Ishikawa (cell line): ENCODE measurements at regions not wholly inside any gene's neighbourhood (a gene's known extent, or its start where the extent isn't known, plus 50 kb on each side); places are given as distances from the start of the nearest gene placed in this dataset.
A peak's percentile ranks its signal among the peaks of the same experiment; 100 is the strongest.

ENCODE experiments used
- CEBPB ChIP-seq: IDR thresholded peaks from 2 replicates; pipeline ENCODE4 v1.6.1; 2012
- CREB1 ChIP-seq: IDR thresholded peaks from 2 replicates; pipeline ENCODE4 v1.6.1; 2012; ENCODE audit warnings: low read depth
- EGR1 ChIP-seq: IDR thresholded peaks from 2 replicates; pipeline ENCODE4 v1.6.1; 2012
- EP300 ChIP-seq: IDR thresholded peaks from 2 replicates; pipeline ENCODE4 v1.6.1; 2012; ENCODE audit warnings: borderline replicate concordance
- FOXM1 ChIP-seq: IDR thresholded peaks from 2 replicates; pipeline ENCODE4 v1.6.1; 2012; ENCODE audit warnings: low read depth, borderline replicate concordance
- NFIC ChIP-seq: IDR thresholded peaks from 2 replicates; pipeline ENCODE4 v1.6.1; 2012
- RAD21 ChIP-seq: IDR thresholded peaks from 2 replicates; pipeline ENCODE4 v1.6.1; 2012; ENCODE audit warnings: low read depth
- TAF1 ChIP-seq: IDR thresholded peaks from 2 replicates; pipeline ENCODE4 v1.6.1; 2012; ENCODE audit warnings: low read depth, mild to moderate bottlenecking
- TCF12 ChIP-seq: IDR thresholded peaks from 2 replicates; pipeline ENCODE4 v1.6.1; 2012; ENCODE audit warnings: low read depth
- TEAD4 ChIP-seq: IDR thresholded peaks from 2 replicates; pipeline ENCODE4 v1.6.1; 2012
- YY1 ChIP-seq: IDR thresholded peaks from 2 replicates; pipeline ENCODE4 v1.6.1; 2012; ENCODE audit warnings: low read depth
- ZBTB7A ChIP-seq: IDR thresholded peaks from 2 replicates; pipeline ENCODE4 v1.6.1; 2012; ENCODE audit warnings: low read depth
- TF ChIP-seq, protein P1 (sequence below): IDR thresholded peaks from 2 replicates; pipeline ENCODE4 v1.6.1; 2012
- TF ChIP-seq, protein P2 (sequence below): IDR thresholded peaks from 2 replicates; pipeline ENCODE4 v1.6.1; 2012; ENCODE audit warnings: low read depth, mild to moderate bottlenecking
- TF ChIP-seq, protein P3 (sequence below): IDR thresholded peaks from 2 replicates; pipeline ENCODE4 v1.6.1; 2012

DNA sequence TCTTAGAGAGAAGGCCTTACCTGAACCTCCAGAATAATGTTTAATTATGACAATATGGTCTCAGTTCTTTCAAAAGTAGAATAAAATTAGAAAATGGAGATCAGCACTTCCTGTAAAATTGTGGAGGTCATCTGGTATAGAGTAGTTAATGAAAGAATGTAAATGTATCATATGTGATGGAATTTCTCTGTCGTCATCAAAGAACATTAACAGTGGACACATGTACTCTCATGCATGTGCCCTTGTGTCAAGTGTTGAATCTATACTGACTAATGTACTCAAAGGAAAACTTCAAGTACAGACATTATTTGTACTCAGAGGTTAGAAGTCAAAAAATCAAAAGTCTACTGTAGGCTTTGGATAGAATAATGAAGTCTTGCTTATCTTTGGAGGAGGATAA, 129.2 kb upstream of the MYOCD start:
- TF ChIP-seq EGR1 (no peak), CREB1 (no peak), EP300 (no peak), NFIC (no peak), RAD21 (no peak), YY1 (no peak), FOXM1 (no peak), TAF1 (no peak), TCF12 (no peak), CEBPB (no peak), ZBTB7A (no peak), TEAD4 (no peak)
- TF ChIP-seq, protein P1, sequence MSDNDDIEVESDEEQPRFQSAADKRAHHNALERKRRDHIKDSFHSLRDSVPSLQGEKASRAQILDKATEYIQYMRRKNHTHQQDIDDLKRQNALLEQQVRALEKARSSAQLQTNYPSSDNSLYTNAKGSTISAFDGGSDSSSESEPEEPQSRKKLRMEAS = no peak
- TF ChIP-seq, protein P2, sequence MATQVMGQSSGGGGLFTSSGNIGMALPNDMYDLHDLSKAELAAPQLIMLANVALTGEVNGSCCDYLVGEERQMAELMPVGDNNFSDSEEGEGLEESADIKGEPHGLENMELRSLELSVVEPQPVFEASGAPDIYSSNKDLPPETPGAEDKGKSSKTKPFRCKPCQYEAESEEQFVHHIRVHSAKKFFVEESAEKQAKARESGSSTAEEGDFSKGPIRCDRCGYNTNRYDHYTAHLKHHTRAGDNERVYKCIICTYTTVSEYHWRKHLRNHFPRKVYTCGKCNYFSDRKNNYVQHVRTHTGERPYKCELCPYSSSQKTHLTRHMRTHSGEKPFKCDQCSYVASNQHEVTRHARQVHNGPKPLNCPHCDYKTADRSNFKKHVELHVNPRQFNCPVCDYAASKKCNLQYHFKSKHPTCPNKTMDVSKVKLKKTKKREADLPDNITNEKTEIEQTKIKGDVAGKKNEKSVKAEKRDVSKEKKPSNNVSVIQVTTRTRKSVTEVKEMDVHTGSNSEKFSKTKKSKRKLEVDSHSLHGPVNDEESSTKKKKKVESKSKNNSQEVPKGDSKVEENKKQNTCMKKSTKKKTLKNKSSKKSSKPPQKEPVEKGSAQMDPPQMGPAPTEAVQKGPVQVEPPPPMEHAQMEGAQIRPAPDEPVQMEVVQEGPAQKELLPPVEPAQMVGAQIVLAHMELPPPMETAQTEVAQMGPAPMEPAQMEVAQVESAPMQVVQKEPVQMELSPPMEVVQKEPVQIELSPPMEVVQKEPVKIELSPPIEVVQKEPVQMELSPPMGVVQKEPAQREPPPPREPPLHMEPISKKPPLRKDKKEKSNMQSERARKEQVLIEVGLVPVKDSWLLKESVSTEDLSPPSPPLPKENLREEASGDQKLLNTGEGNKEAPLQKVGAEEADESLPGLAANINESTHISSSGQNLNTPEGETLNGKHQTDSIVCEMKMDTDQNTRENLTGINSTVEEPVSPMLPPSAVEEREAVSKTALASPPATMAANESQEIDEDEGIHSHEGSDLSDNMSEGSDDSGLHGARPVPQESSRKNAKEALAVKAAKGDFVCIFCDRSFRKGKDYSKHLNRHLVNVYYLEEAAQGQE = no peak
- TF ChIP-seq, protein P3, sequence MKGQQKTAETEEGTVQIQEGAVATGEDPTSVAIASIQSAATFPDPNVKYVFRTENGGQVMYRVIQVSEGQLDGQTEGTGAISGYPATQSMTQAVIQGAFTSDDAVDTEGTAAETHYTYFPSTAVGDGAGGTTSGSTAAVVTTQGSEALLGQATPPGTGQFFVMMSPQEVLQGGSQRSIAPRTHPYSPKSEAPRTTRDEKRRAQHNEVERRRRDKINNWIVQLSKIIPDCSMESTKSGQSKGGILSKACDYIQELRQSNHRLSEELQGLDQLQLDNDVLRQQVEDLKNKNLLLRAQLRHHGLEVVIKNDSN = no peak

DNA sequence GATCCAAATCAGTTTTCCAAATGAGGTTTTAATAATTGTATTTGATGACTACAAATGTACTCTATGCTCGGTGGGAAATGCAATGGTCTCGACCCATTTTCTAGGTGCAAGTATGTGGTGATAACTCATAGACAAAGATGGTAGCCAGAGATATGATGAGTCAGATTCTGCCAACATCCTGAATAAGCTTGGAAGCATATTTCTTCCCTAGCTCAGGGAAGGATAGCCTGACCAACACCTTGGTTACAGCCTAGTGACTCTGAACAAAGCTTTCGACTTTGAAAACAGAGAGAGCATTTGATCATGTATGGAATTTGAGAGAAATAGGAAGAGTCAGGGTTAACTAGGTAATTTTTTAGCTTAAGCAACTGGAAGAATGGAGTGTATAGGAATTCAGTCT, 128.3 kb upstream of the MYOCD start:
- no peak for TF ChIP-seq NFIC
- TF ChIP-seq TAF1 = no peak
- no peak for TF ChIP-seq TEAD4
- TF ChIP-seq EP300 = no peak
- TF ChIP-seq, protein P1 = no peak
- no peak for TF ChIP-seq EGR1
- no peak for TF ChIP-seq FOXM1
- TF ChIP-seq CEBPB = no peak
- TF ChIP-seq TCF12 = no peak
- TF ChIP-seq CREB1 = no peak
- TF ChIP-seq ZBTB7A = no peak
- TF ChIP-seq RAD21 = no peak
- no peak for TF ChIP-seq YY1
- TF ChIP-seq, protein P3 = no peak

DNA sequence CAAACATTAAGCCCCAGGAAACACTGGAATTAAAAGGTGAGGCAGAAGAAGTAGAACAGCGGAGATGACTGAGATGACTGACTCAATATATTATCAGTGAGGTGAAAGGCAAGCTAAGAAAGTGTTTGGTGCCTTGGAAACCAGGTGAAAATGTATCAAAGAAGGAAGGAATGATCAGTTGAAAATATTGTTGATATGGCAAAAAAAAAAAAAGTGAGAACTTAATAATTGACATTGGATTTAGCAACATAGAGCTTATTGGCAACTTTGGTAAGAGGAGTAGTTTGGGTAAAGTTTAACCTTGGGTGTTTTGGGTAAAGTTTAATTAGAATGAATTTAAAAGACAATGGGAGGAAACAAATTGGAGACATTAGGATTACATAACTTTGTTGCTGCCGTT, 127.7 kb upstream of the MYOCD start:
- TF ChIP-seq, protein P1 = no peak
- TF ChIP-seq ZBTB7A (no peak), NFIC (no peak), FOXM1 (no peak), CEBPB (no peak), CREB1 (no peak), RAD21 (no peak), YY1 (no peak), EP300 (no peak)
- TF ChIP-seq, protein P2 = no peak
- TF ChIP-seq, protein P3 = no peak

DNA sequence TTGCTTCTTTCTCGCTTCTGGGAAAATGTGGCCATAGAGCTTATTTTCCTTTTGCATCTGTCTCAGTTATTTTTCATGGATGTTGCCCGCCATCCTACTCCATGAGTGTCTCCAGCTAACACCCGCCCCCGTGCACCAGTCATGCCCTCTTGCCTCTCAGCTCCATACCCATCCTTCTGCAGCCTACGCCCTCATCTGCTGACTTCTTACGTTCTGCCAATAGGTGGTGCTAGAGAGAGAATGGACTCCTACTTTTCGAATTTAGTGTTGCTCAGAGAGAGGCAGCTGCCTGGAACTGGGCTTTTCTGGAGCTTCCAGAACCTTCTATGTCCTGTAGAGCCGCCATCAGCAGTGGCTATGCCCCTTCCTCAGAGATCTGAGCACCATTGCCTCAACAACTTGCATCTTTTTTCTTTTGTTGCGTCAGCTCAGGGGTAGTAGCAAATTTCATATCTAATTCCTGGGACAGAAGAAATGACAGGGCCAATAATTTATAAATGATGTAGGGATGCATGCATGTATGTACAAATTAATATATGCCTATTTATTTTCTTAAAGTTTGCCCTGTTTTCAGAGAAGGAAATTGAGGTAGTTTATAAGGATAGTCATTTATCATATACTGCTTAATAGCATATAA, 119.7 kb upstream of the MYOCD start:
- no peak for TF ChIP-seq NFIC
- peak; percentile 22; the same call in 1 of the 2 replicates for TF ChIP-seq RAD21

DNA sequence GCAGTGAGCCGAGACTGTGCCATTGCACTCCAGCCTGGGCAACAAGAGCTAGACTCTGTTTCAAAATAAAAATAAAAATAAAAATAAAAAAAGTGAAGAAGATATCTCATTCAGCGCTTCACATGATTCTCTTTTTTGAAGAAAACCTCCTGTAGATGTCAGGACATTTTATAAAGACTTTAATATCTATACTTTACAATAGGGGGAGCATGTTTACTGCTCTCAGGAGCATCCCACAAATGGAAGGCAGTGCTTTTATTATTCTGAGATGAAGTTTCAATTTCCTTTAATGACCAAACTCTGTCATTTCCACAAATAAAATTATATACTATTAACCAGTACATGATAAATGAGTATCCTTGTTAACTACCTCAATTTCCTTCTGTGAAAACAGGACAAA, 118.7 kb upstream of the MYOCD start:
- no peak for TF ChIP-seq EP300
- no peak for TF ChIP-seq FOXM1
- TF ChIP-seq TEAD4 = no peak
- no peak for TF ChIP-seq TAF1
- no peak for TF ChIP-seq TCF12
- TF ChIP-seq, protein P3 = no peak
- TF ChIP-seq RAD21 = no peak
- TF ChIP-seq, protein P1 = no peak
- no peak for TF ChIP-seq ZBTB7A
